ENCODE measurements at regions not wholly inside any gene's neighbourhood (a gene's known extent, or its start where the extent isn't known, plus 50 kb on each side); places are given as distances from the start of the nearest gene placed in this dataset.

DNA sequence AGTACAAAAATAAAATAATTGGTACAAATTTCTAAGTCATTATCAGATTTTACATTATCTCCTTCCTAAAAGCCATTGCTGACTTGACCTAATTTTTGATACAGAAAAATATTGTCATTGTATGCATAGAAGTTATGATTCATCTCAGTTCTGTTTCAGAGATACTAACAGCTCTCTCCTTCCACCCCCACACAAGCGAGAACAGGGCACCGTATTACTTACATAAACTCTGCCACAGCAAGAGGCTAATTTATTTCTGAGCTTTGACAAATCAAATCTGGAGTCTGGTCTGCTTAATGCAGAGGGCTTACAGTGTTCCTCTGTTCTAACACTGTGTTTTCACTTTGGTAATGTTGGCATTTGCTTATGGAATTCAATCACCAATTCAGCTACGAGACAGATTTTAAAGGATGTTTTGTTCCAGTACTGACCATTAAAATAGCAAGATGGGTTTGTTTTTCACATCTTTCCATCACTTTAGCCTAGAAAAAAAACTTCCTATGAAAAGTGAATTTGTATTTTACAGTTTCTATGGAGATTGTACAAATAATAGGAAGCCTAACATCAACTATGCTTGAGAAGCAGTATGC is 181.8 kb downstream of the USP46 start:
- Histone ChIP-seq H4K5ac (ENCODE audit: insufficient read length, low read depth, low read length) (no peak overlapping the region), H2AFZ (ENCODE audit: low read length) (no peak overlapping the region), H2BK15ac (ENCODE audit: low read length) (no peak overlapping the region), H3K23ac (ENCODE audit: insufficient read length) (no peak overlapping the region), H4K91ac (replicated peaks; ENCODE audit: insufficient read length, low read length) (no peak overlapping the region), H2AK5ac (ENCODE audit: low read depth, low read length) (no peak overlapping the region), H4K20me1 (replicated peaks in 1 of 2; ENCODE audit: control insufficient read depth in 1 of 2, insufficient read depth in 2 of 2, low read length in 2 of 2) (no peaks in the 10 kb centered on the region), H3K4me3 (ENCODE audit: extremely low read depth in 1 of 4, insufficient read depth in 2 of 4, low read depth in 3 of 4, low read length in 4 of 4) (no peak overlapping the region), H3K4me1 (replicated peaks in 1 of 4; ENCODE audit: control insufficient read depth in 3 of 4, insufficient read depth in 4 of 4, low read length in 3 of 4) (no peaks in the 10 kb centered on the region), H3K79me1 (ENCODE audit: low read depth, low read length) (no peaks in the 10 kb centered on the region), H3K14ac (ENCODE audit: insufficient read length) (no peak overlapping the region), H4K8ac (ENCODE audit: extremely low read depth, insufficient read depth, low read length) (no peak overlapping the region), H3K18ac (ENCODE audit: extremely low read depth, low read length) (no peak overlapping the region), H2BK5ac (ENCODE audit: low read depth, low read length) (no peak overlapping the region), H3K23me2 (ENCODE audit: low read depth, low read length) (no peaks in the 10 kb centered on the region), H3K4me2 (ENCODE audit: insufficient read depth in 1 of 2, low read depth in 2 of 2, low read length in 2 of 2) (no peak overlapping the region), H2BK12ac (ENCODE audit: low read depth, low read length) (no peak overlapping the region), H3K56ac (replicated peaks; ENCODE audit: insufficient read length, low read depth, low read length) (no peak overlapping the region), H3K27ac (ENCODE audit: low read depth, low read length) (no peak overlapping the region), H3K27me3 (replicated peaks in 1 of 4; ENCODE audit: control insufficient read depth in 3 of 4, extremely low read depth in 1 of 4, insufficient read depth in 3 of 4, low read length in 3 of 4) (no peaks in the 10 kb centered on the region), H3K4ac (replicated peaks; ENCODE audit: insufficient read length, low read depth, low read length) (no peak overlapping the region), H2BK120ac (replicated peaks; ENCODE audit: low read depth, low read length) (no peak overlapping the region), H2BK20ac (ENCODE audit: low read length) (no peak overlapping the region), H3K36me3 (ENCODE audit: control insufficient read depth in 2 of 4, insufficient read depth in 4 of 4, low read length in 3 of 4) (no peaks in the 10 kb centered on the region), H3K9ac (replicated peaks in 1 of 4; ENCODE audit: extremely low read depth in 1 of 4, low read depth in 3 of 4, low read length in 3 of 4) (no peak overlapping the region), H3K79me2 (ENCODE audit: control insufficient read depth in 1 of 2, insufficient read depth in 2 of 2, low read length in 2 of 2) (no peaks in the 10 kb centered on the region), H3K9me3 (ENCODE audit: insufficient read depth in 2 of 2, low read depth in 1 of 2, low read length in 1 of 2) (no peaks in the 10 kb centered on the region)
- 94% methylated on average over 3 of the region's 3 CpGs; no CpG with 5 or more reads in 1 of the 2 experiments for WGBS, 2 experiments (ENCODE audit: extremely low coverage in 1 of 2, insufficient coverage in 1 of 2, insufficient read length in 1 of 2, insufficient replicate concordance in 2 of 2, low coverage in 1 of 2, low lambda C conversion rate in 2 of 2, missing lambda C conversion rate in 1 of 2)
- POLR2A ChIA-PET (ENCODE audit: partially characterized antibody) = no interaction called here
- CTCF ChIA-PET (ENCODE audit: partially characterized antibody) = interaction anchor here (0.5 kb wide), 1 partner anchor 135 kb away, joined by 3 read pairs; no protein-coding TSS in a partner anchor
- FAIRE-seq = no peak
- no peak for DNase-seq (ENCODE audit: low read depth in 1 of 2, low spot score in 2 of 2)
- no peak for TF ChIP-seq RXRA (IDR thresholded peaks at IDR 0.05; ENCODE audit: insufficient read depth, low read depth, low read length)
- TF ChIP-seq POLR2AphosphoS5 (IDR thresholded peaks at IDR 0.05; ENCODE audit: low read depth, low read length) = no peak
- TF ChIP-seq GABPA (IDR thresholded peaks at IDR 0.05; ENCODE audit: borderline replicate concordance, insufficient read depth, low read length) = no peak
- TF ChIP-seq CHD1 (IDR thresholded peaks at IDR 0.05; ENCODE audit: low read depth, low read length) = no peak
- TF ChIP-seq KDM1A (IDR thresholded peaks at IDR 0.05; ENCODE audit: borderline replicate concordance, low read length) = no peak

Data from H1 (cell line).